ENCODE measurements at regions not wholly inside any gene's neighbourhood (a gene's known extent, or its start where the extent isn't known, plus 50 kb on each side); places are given as distances from the start of the nearest gene placed in this dataset.

DNA sequence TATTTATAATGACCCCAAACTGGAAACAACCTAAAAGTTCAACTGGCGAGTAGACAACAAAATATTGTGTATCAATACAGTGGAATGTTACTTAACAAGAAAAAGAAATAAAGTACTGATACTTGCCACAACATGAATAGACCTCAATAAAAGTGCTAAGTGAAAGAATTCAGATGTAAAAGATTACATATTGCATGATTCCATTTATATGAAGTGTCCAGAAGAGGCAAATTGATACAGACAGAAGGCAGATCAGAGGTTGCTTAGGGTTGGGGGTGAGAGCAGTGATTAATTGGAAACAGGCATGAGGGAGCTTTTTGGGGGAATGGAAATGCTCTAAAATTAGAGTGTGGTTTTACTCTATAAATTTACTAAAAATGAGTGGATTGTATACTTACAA lies 183.3 kb downstream of the SATB1 start:
- WGBS, 3 donors = 88 to 92% (median 91%) methylated on average over 1 of the region's 1 CpG
- no peaks in the 10 kb centered on the region for H3K4me1 ChIP-seq (ENCODE audit: insufficient read depth)
- TF ChIP-seq, protein P1, sequence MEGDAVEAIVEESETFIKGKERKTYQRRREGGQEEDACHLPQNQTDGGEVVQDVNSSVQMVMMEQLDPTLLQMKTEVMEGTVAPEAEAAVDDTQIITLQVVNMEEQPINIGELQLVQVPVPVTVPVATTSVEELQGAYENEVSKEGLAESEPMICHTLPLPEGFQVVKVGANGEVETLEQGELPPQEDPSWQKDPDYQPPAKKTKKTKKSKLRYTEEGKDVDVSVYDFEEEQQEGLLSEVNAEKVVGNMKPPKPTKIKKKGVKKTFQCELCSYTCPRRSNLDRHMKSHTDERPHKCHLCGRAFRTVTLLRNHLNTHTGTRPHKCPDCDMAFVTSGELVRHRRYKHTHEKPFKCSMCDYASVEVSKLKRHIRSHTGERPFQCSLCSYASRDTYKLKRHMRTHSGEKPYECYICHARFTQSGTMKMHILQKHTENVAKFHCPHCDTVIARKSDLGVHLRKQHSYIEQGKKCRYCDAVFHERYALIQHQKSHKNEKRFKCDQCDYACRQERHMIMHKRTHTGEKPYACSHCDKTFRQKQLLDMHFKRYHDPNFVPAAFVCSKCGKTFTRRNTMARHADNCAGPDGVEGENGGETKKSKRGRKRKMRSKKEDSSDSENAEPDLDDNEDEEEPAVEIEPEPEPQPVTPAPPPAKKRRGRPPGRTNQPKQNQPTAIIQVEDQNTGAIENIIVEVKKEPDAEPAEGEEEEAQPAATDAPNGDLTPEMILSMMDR (IDR thresholded peaks at IDR 0.05) = no peak
- no peak for TF ChIP-seq POLR2A (IDR thresholded peaks at IDR 0.05)
- no peak for TF ChIP-seq EP300 (IDR thresholded peaks at IDR 0.05)
- H3K9me3 ChIP-seq = no peaks in the 10 kb centered on the region
- no peak for DNase-seq
- H3K36me3 ChIP-seq = no peaks in the 10 kb centered on the region
- intact Hi-C loops (cut with DNase I) = no loop called here
- no peaks in the 10 kb centered on the region for H3K27me3 ChIP-seq
- no peak overlapping the region for H3K4me3 ChIP-seq
- H3K27ac ChIP-seq = no peak overlapping the region

DNA sequence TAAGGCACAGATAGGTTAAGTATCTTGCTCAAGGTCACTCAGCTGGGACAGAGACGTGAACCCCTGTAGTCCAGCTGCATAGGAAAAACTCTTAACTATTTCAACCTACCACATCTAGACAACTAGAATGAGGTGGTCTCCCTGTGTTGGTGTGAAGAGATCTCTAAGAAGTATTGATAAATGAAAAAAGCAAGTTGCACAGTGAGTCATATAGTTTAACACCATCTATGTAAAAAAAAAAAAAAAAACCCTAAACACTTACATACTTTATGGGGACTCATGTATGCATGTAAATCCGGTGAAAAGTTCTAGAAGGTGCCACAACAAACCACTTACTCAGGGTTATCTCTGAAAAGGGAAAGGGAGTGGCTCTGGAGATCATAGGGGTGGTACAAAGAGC lies 185.5 kb downstream of the SATB1 start:
- H3K36me3 ChIP-seq = no peaks in the 10 kb centered on the region
- H3K27ac ChIP-seq = no peak overlapping the region
- no peak for DNase-seq
- 75 to 78% (median 76%) methylated on average over 2 of the region's 2 CpGs for WGBS, 3 donors
- intact Hi-C loops (cut with DNase I) = no loop called here
- no peaks in the 10 kb centered on the region for H3K9me3 ChIP-seq
- no peak overlapping the region for H3K4me3 ChIP-seq
- H3K4me1 ChIP-seq (ENCODE audit: insufficient read depth) = no peaks in the 10 kb centered on the region
- TF ChIP-seq POLR2A (IDR thresholded peaks at IDR 0.05) = no peak
- TF ChIP-seq, protein P1 (IDR thresholded peaks at IDR 0.05) = no peak
- no peak for TF ChIP-seq EP300 (IDR thresholded peaks at IDR 0.05)
- H3K27me3 ChIP-seq = no peaks in the 10 kb centered on the region

DNA sequence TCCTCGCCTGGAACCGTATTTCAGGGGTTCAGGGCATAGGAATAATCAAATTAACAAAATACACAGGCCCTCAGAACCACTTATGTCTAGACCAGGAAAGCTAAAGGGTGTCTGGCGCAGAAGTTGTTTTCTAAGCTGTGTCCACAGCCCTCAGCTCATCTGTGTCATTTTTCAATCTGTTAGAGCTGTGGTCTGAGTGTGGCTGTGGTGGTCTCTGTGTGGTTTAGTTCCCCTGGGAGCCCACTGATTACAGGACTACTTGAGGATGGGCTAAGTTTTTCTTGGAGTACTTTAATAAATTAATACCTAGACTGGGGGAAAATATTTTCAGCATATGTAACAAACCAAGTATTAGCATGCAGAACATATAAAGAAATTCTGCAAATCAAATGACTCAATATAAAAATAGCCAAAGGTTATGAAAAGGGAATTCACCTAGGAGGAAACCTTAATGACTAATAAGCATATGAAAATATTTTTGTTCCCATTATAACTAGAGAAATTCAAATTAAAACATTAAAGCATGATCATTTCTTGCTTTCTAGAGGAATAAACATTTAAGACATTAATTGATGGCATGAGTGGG lies 186.3 kb downstream of the SATB1 start:
- Histone ChIP-seq H3K9me3 (no peaks in the 10 kb centered on the region), H3K36me3 (no peaks in the 10 kb centered on the region), H3K4me1 (ENCODE audit: insufficient read depth) (peaks cover 5% of the 10 kb centered on the region), H3K27me3 (no peaks in the 10 kb centered on the region), H3K27ac (no peak overlapping the region), H3K4me3 (no peak overlapping the region)
- intact Hi-C loops (cut with DNase I) = no loop called here
- 68 to 69% (median 69%) methylated on average over 3 of the region's 3 CpGs for WGBS, 3 donors
- TF ChIP-seq, protein P1 (IDR thresholded peaks at IDR 0.05) = no peak
- TF ChIP-seq EP300 (IDR thresholded peaks at IDR 0.05) (no peak), POLR2A (IDR thresholded peaks at IDR 0.05) (no peak)
- no peak for DNase-seq

DNA sequence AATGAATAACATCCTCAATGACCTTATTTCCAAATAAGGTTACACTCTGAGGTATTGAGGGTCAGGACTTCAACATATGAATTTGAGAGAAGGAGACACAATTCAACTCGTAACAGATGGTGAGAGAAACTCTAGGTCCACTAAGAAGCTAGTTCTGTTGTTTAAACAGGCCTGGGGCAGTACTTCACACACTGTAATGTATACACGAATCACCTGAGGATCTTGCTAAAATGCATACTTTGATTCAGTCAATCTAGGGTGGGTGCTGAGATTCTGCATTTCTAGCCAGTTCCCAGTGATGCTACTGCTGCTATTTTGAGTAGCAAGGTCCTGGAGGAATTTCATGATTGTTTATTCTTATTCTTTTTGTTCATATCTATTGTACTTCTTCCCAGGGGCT lies 186.8 kb downstream of the SATB1 start:
- Histone ChIP-seq H3K27ac (no peak overlapping the region), H3K27me3 (no peaks in the 10 kb centered on the region), H3K36me3 (no peaks in the 10 kb centered on the region), H3K4me1 (ENCODE audit: insufficient read depth) (peaks cover 5% of the 10 kb centered on the region), H3K4me3 (no peak overlapping the region), H3K9me3 (no peaks in the 10 kb centered on the region)
- TF ChIP-seq, protein P1 (IDR thresholded peaks at IDR 0.05) = no peak
- TF ChIP-seq POLR2A (IDR thresholded peaks at IDR 0.05) = no peak
- TF ChIP-seq EP300 (IDR thresholded peaks at IDR 0.05) = no peak
- no peak for DNase-seq
- intact Hi-C loops (cut with DNase I) = no loop called here
- WGBS, 3 donors = 86 to 90% (median 87%) methylated on average over 2 of the region's 2 CpGs

Data from ovary (tissue), 7 donors.